HEK293T (cell line): ENCODE measurements at regions not wholly inside any gene's neighbourhood (a gene's known extent, or its start where the extent isn't known, plus 50 kb on each side); places are given as distances from the start of the nearest gene placed in this dataset.

Experiments used
- ARNT ChIP-seq: fragments of 450-650 bp; IDR thresholded peaks from 2 replicates; pipeline ENCODE4 v1.6.1; 2017; ENCODE audit warnings: mild to moderate bottlenecking
- BHLHE40 ChIP-seq: fragments of 450-650 bp; IDR thresholded peaks from 2 replicates; pipeline ENCODE4 v1.6.1; 2016; ENCODE audit warnings: mild to moderate bottlenecking, moderate library complexity, borderline replicate concordance
- CTBP1 ChIP-seq: fragments of 450-650 bp; IDR thresholded peaks from 2 replicates; pipeline ENCODE4 v1.6.1; 2016; ENCODE audit warnings: borderline replicate concordance
- ELF4 ChIP-seq: fragments of 450-650 bp; IDR thresholded peaks from 2 replicates; pipeline ENCODE4 v1.6.1; 2017; ENCODE audit warnings: antibody characterized with exemption
- FOXM1 ChIP-seq: fragments of 450-650 bp; IDR thresholded peaks from 2 replicates; pipeline ENCODE4 v1.6.1; 2017; ENCODE audit warnings: mild to moderate bottlenecking, borderline replicate concordance
- NFRKB ChIP-seq: fragments of 450-650 bp; IDR thresholded peaks from 2 replicates; pipeline ENCODE4 v1.6.1; 2016; ENCODE audit warnings: mild to moderate bottlenecking, moderate library complexity
- SUZ12 ChIP-seq: fragments of 450-650 bp; IDR thresholded peaks from 2 replicates; pipeline ENCODE4 v1.6.1; 2016; ENCODE audit warnings: mild to moderate bottlenecking
- TARDBP ChIP-seq: fragments of 450-650 bp; IDR thresholded peaks from 2 replicates; pipeline ENCODE4 v1.6.1; 2016

GRCh38 chr6:23089981-23090380 lies 520.6 kb downstream of the HDGFL1 start:
- no peak for TF ChIP-seq CTBP1
- no peak for TF ChIP-seq ARNT
- no peak for TF ChIP-seq NFRKB
- no peak for TF ChIP-seq FOXM1
- TF ChIP-seq BHLHE40: no peak
- no peak for TF ChIP-seq ELF4
- no peak for TF ChIP-seq SUZ12
- no peak for TF ChIP-seq TARDBP
